Mesendoderm (in vitro differentiated cells): ENCODE measurements at regions not wholly inside any gene's neighbourhood (a gene's known extent, or its start where the extent isn't known, plus 50 kb on each side); places are given as distances from the start of the nearest gene placed in this dataset.
A peak's percentile ranks its signal among the peaks of the same experiment; 100 is the strongest.

ENCODE experiments used
- DNase-seq: peaks from one replicate; pipeline ENCODE4 v3.0.0; 2013
- H2AK5ac ChIP-seq: 2 replicates; pipeline ENCODE4 v1.6.1; 2013; ENCODE audit warnings: low read length, inconsistent platforms
- H2BK120ac ChIP-seq: 2 replicates; pipeline ENCODE4 v1.6.1; 2013; ENCODE audit warnings: low read depth, mild to moderate bottlenecking, low read length, moderate library complexity, mixed read lengths
- H2BK15ac ChIP-seq: replicated peaks from 2 replicates; pipeline ENCODE4 v1.6.1; 2013; ENCODE audit warnings: low read depth, mild to moderate bottlenecking, moderate library complexity
- H2BK5ac ChIP-seq: 2 replicates; pipeline ENCODE4 v1.6.1; 2013; ENCODE audit warnings: low read length, inconsistent platforms
- H3K18ac ChIP-seq: 2 replicates; pipeline ENCODE4 v1.6.1; 2013; ENCODE audit warnings: mild to moderate bottlenecking, low read length, mixed read lengths
- H3K23ac ChIP-seq: one replicate; pipeline ENCODE4 v1.6.1; 2013; ENCODE audit warnings: low read length
- H3K27ac ChIP-seq: 2 replicates; pipeline ENCODE4 v1.5.1; 2013; ENCODE audit warnings: low read depth, mild to moderate bottlenecking, inconsistent platforms, low read length, moderate library complexity
- H3K27me3 ChIP-seq: 2 replicates; pipeline ENCODE4 v1.6.1; 2013; ENCODE audit warnings: low read length, control low read depth, mild to moderate bottlenecking, inconsistent platforms; ENCODE audit not compliant: insufficient read depth, poor library complexity
- H3K36me3 ChIP-seq: 2 replicates; pipeline ENCODE4 v1.6.1; 2013; ENCODE audit warnings: low read length, inconsistent platforms; ENCODE audit not compliant: control insufficient read depth, insufficient read depth
- H3K4ac ChIP-seq: one replicate; pipeline ENCODE4 v1.6.1; 2013; ENCODE audit warnings: low read depth, mild to moderate bottlenecking, low read length, moderate library complexity
- H3K4me1 ChIP-seq: 2 replicates; pipeline ENCODE4 v1.6.1; 2013; ENCODE audit warnings: low read depth, low read length, inconsistent platforms; ENCODE audit not compliant: control insufficient read depth
- H3K4me2 ChIP-seq: 2 replicates; pipeline ENCODE4 v1.6.1; 2013; ENCODE audit warnings: low read length
- H3K4me3 ChIP-seq: 2 replicates; pipeline ENCODE4 v1.5.1; 2013; ENCODE audit warnings: mild to moderate bottlenecking, low read length
- H3K56ac ChIP-seq: one replicate; pipeline ENCODE4 v1.6.1; 2013; ENCODE audit warnings: low read length
- H3K79me1 ChIP-seq: 2 replicates; pipeline ENCODE4 v1.6.1; 2013; ENCODE audit warnings: low read length, inconsistent platforms
- H3K79me2 ChIP-seq: 2 replicates; pipeline ENCODE4 v1.6.1; 2013; ENCODE audit warnings: mild to moderate bottlenecking, low read length; ENCODE audit not compliant: control insufficient read depth, insufficient read depth
- H3K9ac ChIP-seq: 2 replicates; pipeline ENCODE4 v1.6.1; 2013; ENCODE audit warnings: low read length, inconsistent platforms
- H4K5ac ChIP-seq: one replicate; pipeline ENCODE4 v1.6.1; 2013; ENCODE audit warnings: low read length
- H4K8ac ChIP-seq: one replicate; pipeline ENCODE4 v1.6.1; 2013; ENCODE audit warnings: low read depth, mild to moderate bottlenecking, control low read depth, low read length, moderate library complexity
- WGBS: extraction: QIAGEN DNeasy Blood & Tissue Kit; methylation state at CpG from one replicate; pipeline ENCODE4 v1.1.7; 2013; ENCODE audit warnings: low lambda C conversion rate, missing lambda C conversion rate; ENCODE audit not compliant: insufficient coverage; ENCODE audit errors: extremely low coverage; 5-methylcytosine and 5-hydroxymethylcytosine counted together

- H3K36me3 ChIP-seq: no peaks in the 10 kb centered on the region
- H3K4me1 ChIP-seq: peaks cover 7% of the 10 kb centered on the region
- H3K18ac ChIP-seq: no peak overlapping the region
- no peaks in the 10 kb centered on the region for H3K79me1 ChIP-seq
- no peak overlapping the region for H2BK120ac ChIP-seq
- no peak overlapping the region for H3K4ac ChIP-seq
- no CpG with 5 or more reads among the region's 5 CpGs for WGBS
- no peak overlapping the region for H2BK15ac ChIP-seq
- H3K23ac ChIP-seq: no peak overlapping the region
- no peak overlapping the region for H2BK5ac ChIP-seq
- H3K27ac ChIP-seq: no peak overlapping the region
- H4K5ac ChIP-seq: no peak overlapping the region
- no peak overlapping the region for H3K4me2 ChIP-seq
- no peak for DNase-seq
- H3K4me3 ChIP-seq: no peak overlapping the region
- no peaks in the 10 kb centered on the region for H3K79me2 ChIP-seq
- H3K9ac ChIP-seq: no peak overlapping the region
- no peaks in the 10 kb centered on the region for H3K27me3 ChIP-seq
- no peak overlapping the region for H4K8ac ChIP-seq
- H3K56ac ChIP-seq: no peak overlapping the region
- H2AK5ac ChIP-seq: no peak overlapping the region
These were observed 157.0 kb upstream of the NECTIN1 start for GRCh38 chr11:119885861-119886567.

- Histone ChIP-seq H2BK5ac (no peak overlapping the region), H3K27ac (no peak overlapping the region), H3K36me3 (no peaks in the 10 kb centered on the region), H3K9ac (no peak overlapping the region), H2BK15ac (no peak overlapping the region), H3K4me1 (no peaks in the 10 kb centered on the region), H3K27me3 (no peaks in the 10 kb centered on the region), H3K23ac (no peak overlapping the region), H2AK5ac (no peak overlapping the region), H3K4ac (no peak overlapping the region), H2BK120ac (no peak overlapping the region), H3K18ac (no peak overlapping the region), H3K56ac (no peak overlapping the region), H3K4me3 (no peak overlapping the region), H4K5ac (no peak overlapping the region), H3K79me1 (no peaks in the 10 kb centered on the region), H4K8ac (no peak overlapping the region), H3K4me2 (no peak overlapping the region), H3K79me2 (no peaks in the 10 kb centered on the region)
- peak; percentile 56 for DNase-seq
- WGBS: no CpG with 5 or more reads among the region's 5 CpGs
These were observed 156.1 kb upstream of the NECTIN1 start for GRCh38 chr11:119885067-119885466.

- no peak overlapping the region for H2AK5ac ChIP-seq
- no peak overlapping the region for H3K27ac ChIP-seq
- no peak overlapping the region for H3K18ac ChIP-seq
- no peak overlapping the region for H3K56ac ChIP-seq
- no CpG with 5 or more reads among the region's 4 CpGs for WGBS
- H3K36me3 ChIP-seq: no peaks in the 10 kb centered on the region
- no peaks in the 10 kb centered on the region for H3K79me1 ChIP-seq
- H2BK5ac ChIP-seq: no peak overlapping the region
- H2BK15ac ChIP-seq: no peak overlapping the region
- no peak overlapping the region for H4K5ac ChIP-seq
- H3K79me2 ChIP-seq: no peaks in the 10 kb centered on the region
- H3K9ac ChIP-seq: no peak overlapping the region
- no peak overlapping the region for H4K8ac ChIP-seq
- no peak for DNase-seq
- no peak overlapping the region for H3K23ac ChIP-seq
- H3K4me2 ChIP-seq: no peak overlapping the region
- no peak overlapping the region for H3K4me3 ChIP-seq
- no peaks in the 10 kb centered on the region for H3K4me1 ChIP-seq
- H3K27me3 ChIP-seq: no peaks in the 10 kb centered on the region
- H2BK120ac ChIP-seq: no peak overlapping the region
- H3K4ac ChIP-seq: no peak overlapping the region
These were observed 153.3 kb upstream of the NECTIN1 start for GRCh38 chr11:119882316-119882715.

- no CpG with 5 or more reads among the region's 7 CpGs for WGBS
- no peak overlapping the region for H3K4me2 ChIP-seq
These were observed 151.9 kb upstream of the NECTIN1 start for GRCh38 chr11:119880873-119881272.

GRCh38 chr11:119880143-119880542 is 151.1 kb upstream of the NECTIN1 start:
- no peak overlapping the region for H2AK5ac ChIP-seq
- no peak overlapping the region for H3K27ac ChIP-seq
- H3K36me3 ChIP-seq: no peaks in the 10 kb centered on the region
- no peak overlapping the region for H3K4me2 ChIP-seq
- no peaks in the 10 kb centered on the region for H3K79me2 ChIP-seq
- no peak overlapping the region for H4K5ac ChIP-seq
- no peak overlapping the region for H3K18ac ChIP-seq
- no peak overlapping the region for H3K23ac ChIP-seq
- DNase-seq: no peak
- no peaks in the 10 kb centered on the region for H3K27me3 ChIP-seq
- no peak overlapping the region for H2BK5ac ChIP-seq
- no CpG with 5 or more reads among the region's 4 CpGs for WGBS
- H2BK15ac ChIP-seq: no peak overlapping the region
- no peaks in the 10 kb centered on the region for H3K4me1 ChIP-seq
- no peak overlapping the region for H3K4me3 ChIP-seq
- no peak overlapping the region for H4K8ac ChIP-seq
- H2BK120ac ChIP-seq: no peak overlapping the region
- no peak overlapping the region for H3K9ac ChIP-seq
- no peak overlapping the region for H3K56ac ChIP-seq
- no peak overlapping the region for H3K4ac ChIP-seq
- no peaks in the 10 kb centered on the region for H3K79me1 ChIP-seq

More at GRCh38 chr11:119880873-119881272, 151.9 kb upstream of the NECTIN1 start:
- H3K27ac ChIP-seq: no peak overlapping the region
- DNase-seq: no peak
- no peaks in the 10 kb centered on the region for H3K4me1 ChIP-seq
- no peak overlapping the region for H3K18ac ChIP-seq
- H3K9ac ChIP-seq: no peak overlapping the region
- no peak overlapping the region for H3K56ac ChIP-seq
- no peak overlapping the region for H2BK5ac ChIP-seq
- H2BK15ac ChIP-seq: no peak overlapping the region
- H4K8ac ChIP-seq: no peak overlapping the region
- H3K27me3 ChIP-seq: no peaks in the 10 kb centered on the region
- H3K4me3 ChIP-seq: no peak overlapping the region
- no peaks in the 10 kb centered on the region for H3K79me1 ChIP-seq
- no peak overlapping the region for H2BK120ac ChIP-seq
- no peak overlapping the region for H3K4ac ChIP-seq
- H3K79me2 ChIP-seq: no peaks in the 10 kb centered on the region
- H3K36me3 ChIP-seq: no peaks in the 10 kb centered on the region
- no peak overlapping the region for H3K23ac ChIP-seq
- H4K5ac ChIP-seq: no peak overlapping the region
- H2AK5ac ChIP-seq: no peak overlapping the region

- H3K36me3 ChIP-seq: no peaks in the 10 kb centered on the region
- H3K4me3 ChIP-seq: no peak overlapping the region
- H4K5ac ChIP-seq: no peak overlapping the region
- DNase-seq: no peak
- H3K27ac ChIP-seq: no peak overlapping the region
- H2BK120ac ChIP-seq: no peak overlapping the region
- H4K8ac ChIP-seq: no peak overlapping the region
- no peaks in the 10 kb centered on the region for H3K4me1 ChIP-seq
- no peak overlapping the region for H3K56ac ChIP-seq
- no peak overlapping the region for H2AK5ac ChIP-seq
- no peak overlapping the region for H3K23ac ChIP-seq
- no peak overlapping the region for H3K9ac ChIP-seq
- H3K4ac ChIP-seq: no peak overlapping the region
- H2BK5ac ChIP-seq: no peak overlapping the region
- H3K18ac ChIP-seq: no peak overlapping the region
- H3K4me2 ChIP-seq: no peak overlapping the region
- WGBS: no CpG with 5 or more reads among the region's 6 CpGs
- no peaks in the 10 kb centered on the region for H3K27me3 ChIP-seq
- no peaks in the 10 kb centered on the region for H3K79me1 ChIP-seq
- no peak overlapping the region for H2BK15ac ChIP-seq
- H3K79me2 ChIP-seq: no peaks in the 10 kb centered on the region
These were observed 150.0 kb upstream of the NECTIN1 start for GRCh38 chr11:119878990-119879389.
